Dermis microvascular lymphatic vessel endothelial cell (primary cell): ENCODE measurements at regions not wholly inside any gene's neighbourhood (a gene's known extent, or its start where the extent isn't known, plus 50 kb on each side); places are given as distances from the start of the nearest gene placed in this dataset.
"Not testable (repeated sequence)": the region's sequence is repeated elsewhere in the genome, so short reads cannot be mapped to it uniquely, and the experiment has no call there.

Experiments
- DNase-seq, 2 donors: peaks; one replicate each; pipeline versions ENCODE4 v3.0.0 to v3.0.0-alpha.2; 2010; ENCODE audit warnings: low read depth in 2 of 2

DNA sequence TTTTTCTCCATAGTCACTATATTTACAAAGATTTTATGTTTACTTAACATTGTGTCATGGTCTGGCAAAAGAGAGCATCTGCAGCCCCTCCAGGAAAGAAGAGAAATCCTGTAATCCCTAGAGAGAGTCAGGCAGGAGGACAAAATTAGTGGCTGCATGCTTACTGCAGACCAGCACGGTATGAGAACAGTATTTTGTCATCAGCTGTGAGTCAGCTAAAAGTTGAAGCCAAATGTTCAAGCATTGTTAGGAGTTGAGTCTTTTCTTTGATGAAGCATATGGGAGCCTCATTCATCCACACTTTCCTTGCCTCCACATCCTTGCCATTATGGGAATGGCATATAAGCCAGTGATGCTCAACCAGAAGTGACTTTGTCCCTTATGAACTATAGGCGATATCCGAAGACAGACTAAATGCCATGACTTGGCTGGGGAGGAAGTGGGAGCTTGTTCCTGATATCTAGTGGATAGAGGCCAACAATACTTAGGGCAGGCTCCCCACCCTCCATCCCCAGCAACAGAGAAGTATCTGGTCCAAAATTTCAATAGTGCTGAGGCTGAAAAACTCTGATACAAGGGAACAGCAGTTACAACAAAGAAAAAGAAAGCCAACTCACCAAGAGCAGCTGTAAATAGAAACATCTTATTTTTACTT is 112.0 kb upstream of the OR5AK2 start:
- DNase-seq = no peak

DNA sequence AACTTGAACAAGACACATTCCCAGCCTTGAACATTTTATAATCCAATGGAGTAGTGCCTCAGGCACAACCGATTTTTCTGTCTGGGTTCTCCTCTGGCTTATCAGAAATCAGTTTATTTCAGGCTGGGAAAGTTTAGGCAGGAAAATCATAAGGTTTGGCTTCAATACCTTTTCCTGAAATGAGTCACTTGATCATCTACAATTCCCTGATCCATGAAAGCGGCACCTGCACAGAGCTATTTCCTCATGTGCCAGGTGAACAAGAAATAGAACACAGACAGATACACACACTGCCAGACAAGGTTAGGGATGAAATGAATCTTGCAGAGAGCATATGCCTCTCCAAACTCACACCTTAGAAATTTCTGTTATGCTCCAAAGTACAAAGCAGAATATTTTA is 106.7 kb upstream of the OR9G4 start:
- no peak for DNase-seq

DNA sequence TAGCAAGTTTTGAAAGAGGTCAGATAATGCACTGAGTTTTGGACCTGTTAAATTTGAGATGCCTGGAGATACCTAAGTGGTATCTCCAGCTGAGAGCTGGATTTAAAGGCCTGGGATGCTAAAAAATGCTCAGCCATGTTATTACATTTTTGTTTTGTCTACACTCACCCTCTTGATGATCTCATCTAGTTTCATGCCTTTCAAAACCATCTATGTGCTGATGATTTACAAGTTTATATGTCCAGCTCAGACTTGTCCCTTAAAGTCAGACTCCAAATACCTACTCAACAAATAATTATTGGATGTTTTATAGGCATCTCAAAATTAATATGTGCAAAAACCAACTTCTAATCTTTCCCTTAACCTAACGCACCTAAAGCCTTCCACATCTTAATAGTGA is 103.6 kb upstream of the OR9G4 start:
- DNase-seq = no peak

DNA sequence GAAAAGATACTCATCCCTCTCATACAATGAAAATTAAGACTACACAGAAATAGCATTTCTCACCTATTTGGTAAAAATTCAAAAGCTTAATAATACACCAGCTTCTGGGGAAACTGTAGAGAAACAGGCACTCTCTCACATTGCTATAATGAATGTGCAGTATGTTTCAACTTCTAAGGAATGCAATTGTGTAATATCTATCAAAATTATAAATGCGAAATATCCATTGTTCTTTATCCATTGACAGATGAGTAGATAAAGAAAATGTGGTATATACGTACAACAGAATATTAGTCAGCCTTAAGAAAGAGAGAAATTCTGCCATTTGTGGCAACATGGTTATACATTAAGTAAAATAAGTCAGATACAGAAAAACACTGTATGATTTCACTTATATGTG is 101.4 kb upstream of the OR9G4 start:
- DNase-seq = no peak

DNA sequence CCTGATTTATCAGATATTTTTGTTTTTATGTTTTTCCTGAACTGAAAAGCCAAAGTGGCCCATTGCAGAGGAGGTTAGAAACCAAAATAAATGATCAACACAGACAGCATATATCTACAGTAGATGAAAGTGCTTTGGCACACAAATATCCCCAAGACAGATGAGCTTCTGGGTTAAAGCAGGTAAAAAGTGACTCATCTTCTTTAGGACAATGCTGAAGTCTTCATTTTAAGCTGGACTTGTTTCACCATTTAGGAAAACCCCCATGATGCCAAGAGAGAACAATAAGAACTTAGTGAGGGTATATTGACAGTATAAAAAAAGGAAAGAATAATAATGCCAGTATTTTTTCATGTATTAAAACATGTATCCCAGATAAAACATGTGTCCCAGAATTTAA is 100.8 kb upstream of the OR9G4 start:
- no peak for DNase-seq

DNA sequence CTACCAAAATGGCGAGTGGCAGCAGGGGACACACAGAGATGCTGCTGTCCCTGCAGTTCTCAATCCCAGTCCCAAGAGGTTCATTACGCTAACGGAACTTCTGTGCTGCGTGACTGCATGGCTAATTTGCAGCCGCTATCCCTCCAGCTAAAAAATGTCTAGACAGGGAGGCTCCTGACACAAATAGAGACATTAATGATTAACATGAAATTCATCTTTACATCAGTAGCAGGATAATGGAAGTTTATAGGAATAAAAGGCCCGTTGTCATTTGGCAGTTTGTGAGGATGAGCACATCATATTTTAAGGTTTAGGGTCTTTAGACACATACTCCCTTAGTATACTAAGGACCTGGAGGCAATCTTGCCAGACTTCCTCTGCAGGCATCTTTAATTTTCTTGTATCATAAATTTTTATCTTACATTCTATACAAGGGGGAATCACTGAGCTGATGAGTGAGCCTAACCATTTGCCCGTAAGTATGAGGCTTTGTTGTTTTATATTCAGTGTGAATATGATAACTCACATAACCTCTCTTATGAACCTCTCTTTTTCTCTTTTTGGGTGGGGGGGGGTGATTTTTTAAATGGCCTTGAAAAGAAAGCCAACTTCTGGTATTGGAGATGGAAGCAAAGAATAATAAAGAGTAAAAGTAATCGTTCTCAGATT is 99.8 kb upstream of the OR9G4 start:
- DNase-seq = no peak

DNA sequence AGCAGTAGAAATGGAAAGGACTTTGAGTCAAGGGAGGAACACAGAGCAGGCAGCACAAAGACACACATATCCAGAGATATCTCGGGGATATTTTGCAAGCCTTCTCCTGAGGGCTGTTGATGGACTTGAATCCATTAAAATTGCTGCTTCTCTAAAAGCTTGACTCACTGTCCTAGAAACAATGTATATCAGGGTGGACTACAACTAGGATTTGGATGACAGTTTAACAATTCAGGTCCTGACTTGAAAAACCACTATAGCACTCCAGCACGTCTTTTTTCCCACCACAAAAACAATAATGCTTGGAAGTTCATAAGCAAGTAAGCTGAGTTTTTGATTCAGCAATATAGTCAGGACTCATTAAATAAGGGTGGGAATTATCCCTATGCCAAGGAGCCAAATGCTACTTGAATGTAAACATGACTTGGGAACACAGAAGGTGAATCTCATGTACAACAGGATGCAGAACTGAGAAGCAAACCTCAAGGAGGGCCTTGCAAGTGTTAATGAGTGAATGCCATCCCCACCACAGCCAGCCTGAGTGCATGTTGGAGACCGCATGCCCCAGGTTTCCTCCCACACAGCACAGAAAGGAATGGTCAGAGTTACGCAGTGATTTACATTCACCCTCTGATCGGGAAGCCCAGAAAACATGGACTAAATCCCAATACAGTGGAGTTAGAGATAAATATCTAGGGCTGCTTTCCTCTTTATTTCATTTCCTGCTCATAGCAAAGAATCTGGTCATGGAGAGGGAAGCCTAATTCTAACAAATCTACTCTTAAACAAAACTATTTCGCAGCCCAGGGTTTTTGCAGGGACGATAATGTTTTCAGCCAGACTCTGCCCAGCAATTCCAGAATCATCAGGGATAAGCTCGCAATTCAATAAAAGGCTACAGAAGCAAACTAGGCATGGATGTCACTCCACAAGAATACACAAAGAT is 98.4 kb upstream of the OR9G4 start:
- DNase-seq = no peak

DNA sequence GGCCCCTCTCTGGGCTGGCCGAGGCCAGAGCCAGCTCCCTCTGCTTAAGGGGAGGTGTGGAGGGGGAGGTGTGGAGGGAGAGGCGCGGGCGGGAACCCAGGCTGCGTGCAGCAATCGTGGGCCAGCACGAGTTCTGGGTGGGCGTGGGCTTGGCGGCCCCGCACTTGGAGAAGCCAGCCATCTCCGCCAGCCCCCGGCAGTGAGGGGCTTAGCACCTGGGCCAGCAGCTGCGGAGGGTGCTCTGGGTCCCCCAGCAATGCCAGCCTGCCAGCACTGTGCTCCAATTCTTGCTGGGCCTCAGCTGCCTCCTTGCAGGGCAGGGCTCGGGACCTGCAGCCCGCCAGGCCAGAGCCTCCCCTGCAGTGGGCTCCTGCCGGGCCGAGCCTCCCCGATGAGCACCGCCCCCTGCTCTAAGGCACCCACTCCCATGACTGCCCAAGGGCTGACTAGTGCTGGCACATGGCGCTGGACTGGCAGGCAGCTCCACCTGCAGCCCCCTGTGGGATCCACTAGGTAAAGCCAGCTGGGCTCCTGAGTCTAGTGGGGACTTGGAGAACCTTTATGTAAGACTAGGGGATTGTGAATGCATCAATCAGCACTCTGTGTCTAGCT is 96.7 kb upstream of the OR9G4 start:
- no peak for DNase-seq

DNA sequence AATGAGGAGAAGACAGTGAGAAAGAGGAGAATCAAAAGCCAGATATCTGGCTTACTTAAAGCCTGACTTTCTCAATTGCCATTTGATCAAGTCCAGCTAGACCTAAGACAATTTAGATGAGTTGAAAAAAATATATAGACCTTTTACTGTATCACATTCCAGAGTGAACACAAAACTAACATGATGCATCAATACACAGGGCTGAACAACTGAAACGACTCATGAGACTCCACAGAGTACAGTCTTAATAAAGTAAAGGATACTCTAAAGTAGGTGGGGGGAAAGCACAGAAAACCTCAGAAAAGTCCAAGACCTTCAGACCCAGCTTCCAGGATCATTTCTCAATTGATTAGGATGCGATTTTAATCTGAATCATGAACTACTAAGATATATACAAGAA is 95.3 kb upstream of the OR9G4 start:
- no peak for DNase-seq

DNA sequence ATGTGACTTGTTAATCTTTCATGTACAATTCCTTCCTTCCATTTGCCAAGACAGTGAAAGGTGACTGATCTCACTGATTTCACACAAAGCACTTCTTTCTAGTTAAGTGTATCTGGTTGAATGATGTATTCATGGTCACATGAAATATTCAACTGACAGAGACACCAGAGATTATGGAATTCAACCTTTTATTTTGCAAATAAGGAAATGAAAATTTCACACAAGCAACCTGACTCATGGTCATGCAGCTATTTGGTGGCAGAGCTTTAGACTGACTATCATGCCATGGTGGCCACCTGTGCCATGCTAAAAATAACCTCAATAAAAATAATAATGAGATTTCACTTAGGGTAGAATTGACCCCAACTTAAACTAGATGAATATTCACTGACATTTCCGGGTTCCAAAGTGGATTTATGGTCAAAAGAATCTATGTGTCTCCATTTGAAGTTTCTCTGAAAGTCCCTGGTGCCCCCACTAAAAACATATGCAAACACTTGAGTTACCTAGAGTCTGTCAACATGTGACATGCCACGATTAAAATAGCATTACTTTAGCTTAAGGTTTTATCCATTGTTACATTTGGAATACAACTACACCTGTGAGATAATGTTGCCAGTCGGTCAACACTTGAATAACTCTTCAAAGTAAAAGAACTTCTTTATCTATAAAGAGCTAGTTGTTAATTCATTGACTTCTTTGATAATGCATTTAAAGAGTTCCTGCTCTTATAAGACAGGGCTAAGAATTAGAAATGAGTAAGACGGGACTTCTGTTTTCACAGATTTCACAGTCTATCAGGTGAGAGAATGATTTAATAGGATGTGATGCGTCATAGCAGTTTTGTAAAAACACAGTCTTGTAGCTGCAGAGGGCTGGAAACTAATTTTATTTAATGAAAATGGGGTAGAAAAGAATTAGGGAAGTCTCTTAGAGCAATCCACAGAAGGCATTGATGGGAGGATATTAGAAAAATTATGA is 94.6 kb upstream of the OR9G4 start:
- no peak for DNase-seq

DNA sequence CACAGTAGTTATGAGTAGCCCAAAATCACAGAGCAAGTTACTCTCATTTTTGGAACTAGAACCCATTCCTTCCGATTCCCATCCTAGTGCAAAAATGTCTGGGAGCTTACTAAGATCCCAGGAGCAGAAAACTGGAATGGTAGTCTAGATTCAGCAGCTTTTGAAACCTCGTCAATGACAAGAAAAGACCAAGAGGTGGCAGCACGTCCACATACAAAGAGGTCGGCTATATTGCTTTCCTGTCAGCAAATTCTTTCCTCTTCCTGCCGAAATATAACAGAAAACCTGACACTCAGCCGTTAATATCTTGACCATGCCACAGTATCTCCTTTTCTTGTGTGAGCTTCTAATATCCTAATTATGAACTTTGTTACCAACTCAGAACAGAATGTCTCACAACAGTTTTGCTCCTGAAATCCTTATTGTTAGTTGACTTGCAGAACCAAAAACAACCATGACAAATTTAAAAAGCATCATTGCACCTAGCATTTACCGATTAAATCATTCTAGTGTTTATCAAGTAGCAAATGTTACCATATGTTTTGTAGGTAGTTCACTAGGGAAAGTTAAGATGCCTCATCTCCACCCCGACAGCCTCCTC is 92.8 kb upstream of the OR9G4 start:
- peak; percentile 47 to 64 for DNase-seq

DNA sequence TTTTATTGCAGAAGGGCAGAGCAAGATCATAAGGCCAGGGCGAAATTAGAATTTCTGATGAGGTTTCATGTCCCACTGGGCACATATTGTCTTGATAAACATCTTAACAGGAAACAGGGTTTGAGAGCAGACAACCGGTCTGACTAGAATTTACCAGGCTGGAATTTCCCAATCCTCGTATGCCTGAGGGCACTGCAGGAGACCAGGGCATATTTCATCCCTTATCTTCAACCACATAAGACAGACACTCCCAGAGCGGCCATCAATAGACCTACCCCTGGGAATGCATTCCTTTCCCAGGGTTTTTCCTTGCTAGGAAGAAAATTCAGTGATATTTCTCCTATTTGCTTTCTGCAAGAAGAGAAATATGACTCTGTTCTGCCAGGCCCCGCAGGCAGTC is 78.9 kb upstream of the OR9G4 start:
- DNase-seq = not testable (repeated sequence)

DNA sequence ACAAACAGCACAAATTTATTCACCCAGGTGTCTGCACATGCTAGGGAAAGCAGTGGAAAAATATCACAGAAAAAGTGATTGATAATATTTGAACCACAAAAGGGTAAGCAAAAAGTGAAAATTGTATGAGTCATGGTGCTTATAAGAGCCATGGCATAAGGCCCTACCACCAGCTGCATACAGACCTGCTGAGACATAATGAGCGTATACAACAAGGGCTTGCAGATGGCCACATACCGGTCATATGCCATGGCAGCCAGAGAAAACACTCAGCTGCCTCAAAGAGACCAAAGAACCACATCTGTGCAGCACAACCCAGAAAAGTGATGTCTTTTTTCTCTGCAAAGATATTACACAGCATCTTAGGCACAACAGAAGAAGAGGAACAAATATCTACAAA is 71.4 kb upstream of the OR9G4 start:
- DNase-seq = no peak

DNA sequence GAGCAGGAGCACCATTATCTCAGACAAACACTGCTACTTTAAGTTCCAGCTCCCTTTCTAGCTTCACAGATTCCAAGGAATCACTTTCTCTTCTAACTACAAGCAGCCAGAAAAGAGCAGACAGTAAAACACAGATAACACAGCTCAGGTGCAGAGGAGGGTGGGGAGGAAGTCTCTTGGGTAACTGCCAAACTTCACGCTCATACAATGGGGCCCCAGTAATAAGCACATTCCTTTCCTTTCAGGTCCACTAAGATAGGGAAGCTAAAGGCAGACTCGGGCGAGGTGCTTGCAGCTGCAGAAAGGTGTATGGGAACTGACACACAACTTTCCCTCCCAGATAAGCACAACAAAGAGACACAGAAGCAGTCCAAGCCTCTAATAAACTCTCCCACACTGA is 69.2 kb upstream of the OR9G4 start:
- DNase-seq = no peak

DNA sequence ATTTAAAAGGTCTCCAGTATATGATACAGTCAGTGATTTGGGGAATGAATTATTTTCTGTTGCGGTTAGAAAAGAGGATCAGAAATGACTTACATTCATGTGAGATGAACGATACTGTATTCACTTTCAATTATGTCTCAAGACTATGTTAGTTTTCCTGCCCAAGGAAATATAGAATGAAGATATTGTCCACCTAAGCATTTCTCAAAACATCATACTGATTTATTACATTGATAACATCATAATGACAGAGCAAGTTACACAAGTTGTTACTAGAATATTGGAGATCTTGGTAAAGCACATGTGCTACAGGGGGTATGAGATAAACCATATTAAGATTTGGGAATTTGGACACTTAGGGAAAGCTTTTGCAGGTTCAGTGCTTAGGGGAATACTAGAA is 67.8 kb upstream of the OR9G4 start:
- DNase-seq = no peak

DNA sequence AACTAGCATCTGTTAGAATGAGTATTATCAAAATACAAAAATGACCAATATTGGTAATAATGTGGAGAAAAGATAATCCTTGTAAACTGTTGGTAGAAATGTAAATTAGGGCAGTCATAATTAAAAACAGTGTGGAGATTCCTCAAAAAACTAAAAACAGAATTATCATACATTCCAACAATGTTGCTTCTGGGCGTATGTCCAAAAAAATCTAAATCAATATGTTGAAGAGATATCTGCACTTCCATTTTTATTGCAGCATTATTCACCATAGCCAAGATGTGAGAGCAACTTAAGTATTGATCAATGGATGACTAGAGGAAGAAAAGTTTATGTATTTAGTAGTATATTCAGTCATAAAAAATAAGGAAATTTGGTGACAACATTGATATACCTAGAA is 59.8 kb upstream of the OR9G4 start:
- DNase-seq = no peak

DNA sequence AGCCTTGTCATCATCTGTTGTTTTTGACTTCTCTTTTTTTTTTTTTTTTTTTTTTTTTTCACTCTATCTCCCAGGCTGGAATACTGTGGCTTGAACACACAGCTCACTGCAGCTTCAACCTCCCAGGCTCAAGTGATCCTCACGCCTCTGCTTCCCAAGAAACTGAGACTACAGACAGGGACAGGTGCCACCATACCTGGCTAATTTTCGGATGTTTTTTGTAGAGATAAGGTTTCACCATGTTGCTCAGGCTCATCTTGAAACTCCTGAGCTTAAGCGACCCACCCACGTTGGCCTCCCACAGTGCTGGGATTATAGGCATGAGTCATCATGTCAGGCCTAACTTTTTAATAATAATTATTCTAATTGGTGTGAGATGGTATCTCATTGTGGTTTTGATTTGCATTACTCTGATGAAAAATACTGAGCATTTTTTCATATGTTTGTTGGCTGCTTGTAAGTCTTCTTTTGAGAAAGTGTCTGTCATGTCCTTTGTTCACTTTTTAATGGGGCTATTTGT is 51.3 kb upstream of the OR9G4 start:
- DNase-seq = no peak
